HG02884 (cell line): ENCODE measurements at regions not wholly inside any gene's neighbourhood (a gene's known extent, or its start where the extent isn't known, plus 50 kb on each side); places are given as distances from the start of the nearest gene placed in this dataset.

Experiments
- ATAC-seq: cut with Tn5 transposase; IDR thresholded peaks from one replicate; pipeline ENCODE4 v1.9.1; 2021; ENCODE audit warnings: mild to moderate bottlenecking, moderate library complexity; ENCODE audit not compliant: unreplicated experiment

DNA sequence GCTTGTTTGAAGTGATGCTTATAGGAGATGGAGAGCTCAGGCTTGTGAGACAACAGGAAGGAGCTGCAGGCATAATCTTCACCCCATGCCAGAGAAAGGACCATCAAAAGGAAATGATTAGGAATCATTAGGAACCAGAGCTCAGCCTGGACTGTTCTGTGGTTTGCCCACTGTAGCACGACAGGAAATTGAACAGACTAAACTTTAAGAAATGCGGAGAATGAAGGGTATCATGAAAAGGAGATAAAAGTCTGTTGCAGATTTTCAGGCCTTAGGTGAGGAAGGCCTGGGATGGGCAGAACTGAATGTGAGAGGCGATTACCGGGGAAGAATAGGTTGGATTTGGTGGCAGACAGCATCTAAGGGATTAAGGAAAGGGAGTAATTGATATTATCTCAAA is 292.0 kb upstream of the PLXNA2 start:
- ATAC-seq, result no peak

DNA sequence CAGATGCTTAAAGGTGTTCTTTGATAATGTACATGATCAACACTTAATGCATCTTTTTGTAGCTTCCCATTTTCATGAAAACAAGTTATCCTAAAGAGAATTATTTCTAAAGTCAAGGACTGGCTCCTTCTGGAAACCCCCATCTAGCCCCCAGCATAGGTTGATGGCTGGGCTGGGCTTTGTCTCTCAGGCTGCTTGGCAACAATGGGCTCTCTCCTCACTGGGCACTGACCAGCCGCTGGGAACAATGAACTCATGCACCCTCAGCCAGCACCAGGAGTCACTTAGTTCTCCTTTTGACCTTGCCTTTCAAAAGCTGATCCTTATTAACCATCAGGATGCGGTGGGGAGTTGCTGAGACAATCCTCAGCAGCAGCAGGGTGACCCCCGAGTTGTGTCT is 293.0 kb upstream of the PLXNA2 start:
- no peak for ATAC-seq

DNA sequence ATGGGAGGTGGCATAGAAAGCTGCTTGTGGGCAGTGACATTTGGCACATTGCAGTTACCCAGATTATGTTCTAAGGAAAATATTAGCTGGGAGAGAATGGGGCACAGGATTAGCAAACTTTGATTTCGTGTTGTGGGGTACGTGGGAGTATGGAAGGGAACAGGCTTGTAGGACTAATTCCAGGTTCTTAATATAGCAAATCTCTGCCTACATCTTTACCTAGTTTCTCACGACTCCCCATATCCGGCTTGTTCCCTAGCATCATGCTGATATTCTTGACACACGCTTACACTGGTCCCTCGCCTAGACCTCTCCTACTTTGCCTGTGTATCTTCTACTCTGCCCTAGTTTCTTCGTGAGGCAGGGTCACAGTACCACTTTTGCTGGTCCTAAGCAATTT is 293.9 kb upstream of the PLXNA2 start:
- ATAC-seq, result no peak

DNA sequence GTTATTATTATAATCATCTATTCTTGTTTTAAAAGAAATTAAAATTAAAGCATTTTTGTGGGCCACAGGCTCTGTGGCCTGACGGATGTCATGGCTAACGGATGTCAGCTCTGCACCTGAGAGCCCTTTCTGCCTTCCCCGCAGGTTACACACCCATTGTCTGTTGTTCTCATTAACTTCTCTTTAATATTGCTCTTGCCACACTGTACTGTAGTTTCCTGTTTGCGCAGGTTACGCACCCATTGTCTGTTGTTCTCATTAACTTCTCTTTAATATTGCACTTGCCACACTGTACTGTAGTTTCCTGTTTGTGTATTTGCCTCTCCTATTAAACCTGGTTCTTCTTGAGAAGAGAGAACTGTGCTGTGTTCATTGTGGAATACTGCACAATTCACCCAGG is 294.4 kb upstream of the PLXNA2 start:
- ATAC-seq, result no peak

DNA sequence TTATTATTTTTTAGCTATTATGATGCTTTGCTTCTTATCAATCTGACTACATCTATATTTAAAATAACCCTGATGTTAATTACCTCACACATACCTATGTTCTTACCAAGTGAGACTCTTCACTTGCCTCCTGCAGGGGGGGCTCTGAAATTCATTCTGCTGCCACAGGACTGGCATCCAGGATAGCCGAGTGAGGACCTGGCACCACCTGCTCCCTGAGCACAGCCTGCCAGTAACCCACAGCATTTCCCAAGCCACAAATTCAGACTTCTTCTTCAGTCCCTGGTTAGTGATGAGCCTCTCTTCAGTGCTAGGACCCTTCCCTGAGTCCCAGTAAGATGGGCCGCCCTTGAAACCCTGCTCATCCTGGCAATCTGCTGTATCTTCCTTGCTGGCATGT is 296.5 kb upstream of the PLXNA2 start:
- no peak for ATAC-seq

DNA sequence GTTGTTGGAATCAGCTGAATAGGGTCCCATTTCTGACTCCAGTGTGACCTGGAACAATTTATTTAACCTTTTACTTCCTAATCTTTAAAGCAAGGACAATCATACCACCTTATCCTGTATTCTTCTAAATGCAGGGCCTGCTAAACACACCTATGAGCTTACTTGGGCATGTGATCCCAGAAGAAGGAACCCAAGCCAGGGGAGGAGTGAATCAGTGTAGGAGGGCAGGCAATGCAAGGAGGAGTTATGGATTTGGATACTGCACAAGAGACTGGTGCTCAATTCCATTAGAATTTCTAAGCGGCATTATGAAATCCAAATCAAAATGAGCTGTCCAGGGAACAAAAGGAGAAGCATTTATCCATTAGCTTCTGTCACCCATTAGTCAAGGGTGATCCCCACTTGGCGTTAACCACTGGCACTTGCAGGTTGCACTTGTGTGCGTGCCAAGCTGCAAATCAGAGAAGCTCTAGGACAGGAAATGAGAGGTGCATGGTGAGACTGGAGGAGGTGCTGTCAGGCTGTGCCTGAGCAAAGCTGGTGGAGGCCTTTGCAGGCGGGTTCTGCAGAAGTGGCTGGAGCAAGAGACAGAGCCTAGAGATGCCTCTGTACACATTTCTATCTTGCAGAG is 297.2 kb upstream of the PLXNA2 start:
- no peak for ATAC-seq

DNA sequence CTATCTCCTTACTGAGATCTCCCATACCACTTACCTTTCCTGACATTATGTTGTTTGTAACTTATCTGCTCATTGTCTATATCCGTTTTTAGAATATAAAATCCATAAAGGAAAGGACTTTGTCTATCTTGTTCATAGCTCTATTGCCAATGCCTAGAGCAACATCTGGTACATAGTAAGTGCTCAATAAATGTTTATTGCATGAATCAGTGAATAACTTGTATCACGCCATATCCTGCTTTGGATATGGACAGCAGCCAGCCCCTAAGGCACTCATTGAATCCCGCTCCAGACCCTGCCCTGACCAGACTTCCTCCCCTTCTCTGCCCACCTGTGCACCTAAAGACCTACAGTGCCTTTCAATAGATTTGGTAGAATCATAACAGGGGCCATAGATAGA is 298.1 kb upstream of the PLXNA2 start:
- ATAC-seq, result no peak

DNA sequence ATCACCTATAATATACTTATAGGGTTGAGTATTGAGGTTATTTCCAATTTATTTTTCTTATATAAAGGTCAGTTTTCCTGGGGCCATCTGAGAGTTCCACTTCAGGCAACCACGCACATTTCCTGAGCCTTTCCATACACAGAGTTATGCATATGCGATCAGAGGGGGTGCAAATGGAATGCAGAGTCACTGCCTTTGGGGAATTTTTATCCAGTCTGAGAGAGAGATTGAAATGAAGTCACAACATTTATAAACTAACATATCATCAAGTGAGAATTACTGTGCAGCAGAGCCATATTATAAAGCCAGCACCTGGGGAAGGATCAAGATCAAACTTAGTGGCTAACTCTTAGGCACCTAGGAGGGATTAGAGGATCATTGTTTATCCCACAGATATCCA is 299.9 kb upstream of the PLXNA2 start:
- ATAC-seq, result no peak

DNA sequence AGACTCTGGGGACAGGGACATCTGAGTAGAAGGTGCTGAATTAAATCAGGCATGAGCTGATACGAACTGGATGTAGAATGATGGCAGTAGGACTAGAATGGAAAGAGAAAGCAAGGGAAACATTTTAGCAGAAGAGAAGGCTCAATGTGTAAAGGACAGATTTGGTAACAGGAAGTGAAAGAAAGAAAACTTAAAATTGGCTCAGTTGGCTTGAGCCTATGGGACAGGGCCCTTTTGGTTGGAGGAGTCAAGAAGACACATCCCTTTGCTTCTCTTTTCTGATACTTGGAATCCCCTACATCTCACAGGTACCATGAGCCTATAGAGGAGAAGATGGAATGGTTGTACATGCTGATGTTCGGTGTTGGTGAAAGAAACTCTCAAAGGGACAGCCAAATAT is 300.6 kb upstream of the PLXNA2 start:
- ATAC-seq, result no peak

DNA sequence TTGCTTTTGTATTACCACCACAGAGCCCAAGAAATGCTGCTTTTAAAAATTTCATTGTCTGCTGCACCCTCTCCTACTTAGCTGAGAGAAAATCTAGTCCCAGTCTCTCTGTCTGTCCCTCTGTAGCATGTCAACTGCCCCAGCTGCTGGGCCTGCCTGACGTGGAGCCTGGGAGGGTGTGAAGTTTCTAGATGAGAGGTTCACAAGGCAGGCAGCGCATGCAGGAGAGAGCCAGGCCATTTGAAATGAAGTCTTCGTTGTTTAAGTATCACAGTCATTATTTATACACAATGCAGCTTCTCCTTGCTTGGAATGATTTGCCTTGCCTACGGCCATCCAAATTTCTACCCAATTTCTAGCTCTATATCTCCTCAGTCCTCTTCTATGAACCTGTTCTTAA is 306.8 kb upstream of the PLXNA2 start:
- ATAC-seq, result no peak

DNA sequence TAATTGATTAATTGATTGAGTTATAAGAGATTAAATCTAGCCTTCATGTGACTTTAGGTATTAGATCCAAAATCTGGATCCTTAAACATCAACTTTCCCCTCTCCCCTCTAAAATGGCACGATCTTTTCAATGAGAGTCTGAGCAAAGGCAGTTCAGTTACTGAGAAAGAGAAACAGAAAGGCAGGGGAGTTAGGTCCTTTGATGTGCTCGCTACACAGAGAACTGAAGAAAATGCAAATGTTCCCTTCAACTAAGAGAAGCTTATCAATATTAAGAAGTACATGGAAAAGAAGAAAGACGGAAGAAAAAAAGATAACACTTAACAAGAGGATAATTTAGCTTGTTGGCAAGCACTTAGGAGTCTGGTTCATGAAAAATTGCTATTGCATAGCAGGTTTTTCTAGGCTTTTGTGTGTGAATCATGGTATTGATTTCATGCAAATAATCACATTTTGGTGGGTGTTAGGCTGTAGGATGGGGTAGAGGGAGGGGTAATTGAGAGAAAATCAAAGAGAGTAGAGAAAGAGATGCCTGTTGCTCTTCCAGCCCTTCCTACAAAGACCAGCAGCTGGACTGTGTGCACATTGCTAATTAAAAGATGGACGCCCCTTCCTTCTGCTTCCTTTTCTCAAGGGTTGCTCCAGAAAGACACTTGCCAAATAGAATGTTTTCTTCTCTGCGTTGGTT is 307.6 kb upstream of the PLXNA2 start:
- ATAC-seq, result no peak

DNA sequence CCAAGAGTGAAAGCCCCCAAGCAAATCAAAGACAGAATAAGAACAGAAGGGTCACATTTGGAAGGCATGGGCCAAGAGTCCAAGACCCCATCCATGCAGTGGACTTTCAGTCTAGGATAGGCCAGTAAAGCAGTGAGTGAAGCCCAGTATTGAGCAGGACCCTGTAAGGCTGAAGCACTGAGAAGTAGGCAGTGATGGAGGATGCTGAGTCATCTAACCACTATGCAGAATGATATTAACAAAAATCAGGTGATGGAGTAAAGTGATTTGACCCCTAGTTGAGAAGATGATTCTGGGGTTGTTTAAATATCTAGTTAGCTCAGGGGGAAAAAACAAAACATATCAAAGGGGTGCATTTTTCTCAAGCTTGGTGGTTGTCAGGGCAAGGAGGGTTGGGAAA is 308.7 kb upstream of the PLXNA2 start:
- no peak for ATAC-seq

DNA sequence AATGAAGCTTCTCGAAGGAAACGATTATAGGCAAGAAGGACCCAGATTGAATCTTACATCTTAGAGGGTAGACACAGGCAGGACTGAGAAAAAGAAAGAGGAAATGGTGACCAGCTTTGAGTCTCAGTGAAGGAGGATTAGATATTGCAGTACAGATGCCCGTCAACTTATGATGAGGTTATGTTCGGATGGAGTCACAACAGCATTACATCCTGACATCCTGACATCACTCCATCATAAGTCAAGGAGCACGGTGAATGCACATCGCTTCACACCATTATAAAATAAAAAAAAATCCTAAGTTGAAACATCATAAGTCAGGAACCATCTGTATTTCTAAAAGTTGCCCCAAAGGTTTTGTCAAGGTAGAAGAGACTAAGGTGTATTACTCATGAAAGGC is 312.3 kb upstream of the PLXNA2 start:
- no peak for ATAC-seq

DNA sequence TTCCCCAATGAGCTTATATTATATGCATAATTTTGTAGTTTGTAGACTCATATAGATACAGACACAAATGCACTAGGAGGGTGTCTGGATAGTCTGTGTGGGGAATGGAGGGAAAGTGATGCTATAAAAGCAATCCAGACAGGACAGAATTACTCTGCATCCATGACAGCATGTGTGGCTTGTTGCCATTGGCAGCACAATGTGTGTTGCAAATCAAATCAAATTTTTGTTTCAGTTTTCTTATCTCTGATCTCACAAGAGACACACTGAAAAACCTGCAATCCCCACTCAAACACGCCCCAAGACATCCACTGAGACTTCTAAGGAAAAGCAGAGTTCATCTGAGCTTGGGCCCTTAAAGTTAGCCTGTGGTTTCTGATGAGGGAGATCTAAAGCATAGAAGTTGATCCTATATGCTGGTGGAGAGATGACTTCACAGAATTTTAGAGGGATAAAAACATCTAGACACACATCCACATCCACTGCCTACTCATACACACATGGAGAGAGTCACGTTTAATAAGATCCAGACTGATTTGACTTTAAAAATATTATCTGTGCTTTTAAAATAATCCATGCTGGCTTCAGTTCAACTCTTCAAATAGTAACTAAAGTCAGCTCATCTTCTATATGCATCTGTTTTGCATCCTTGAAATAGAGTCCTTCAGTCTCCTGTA is 313.0 kb upstream of the PLXNA2 start:
- no peak for ATAC-seq

DNA sequence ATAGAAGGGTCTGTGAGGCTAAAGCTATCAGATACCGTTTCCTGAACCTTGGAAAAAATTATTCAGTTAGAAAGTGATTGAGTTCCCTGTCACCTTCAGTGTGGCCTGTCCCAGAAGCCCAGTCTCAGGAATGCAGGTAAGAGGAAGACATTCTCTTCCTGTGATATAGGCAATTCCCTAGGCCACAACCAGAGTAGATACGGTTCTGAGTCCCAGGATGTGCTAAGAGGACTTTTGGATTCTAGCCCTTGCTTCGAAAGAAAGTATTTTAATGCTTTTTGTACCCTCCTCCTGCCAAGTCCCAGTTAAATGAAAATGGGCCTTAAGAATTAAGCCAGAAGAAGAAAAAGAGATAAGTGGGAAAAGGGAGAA is 313.5 kb upstream of the PLXNA2 start:
- no peak for ATAC-seq

DNA sequence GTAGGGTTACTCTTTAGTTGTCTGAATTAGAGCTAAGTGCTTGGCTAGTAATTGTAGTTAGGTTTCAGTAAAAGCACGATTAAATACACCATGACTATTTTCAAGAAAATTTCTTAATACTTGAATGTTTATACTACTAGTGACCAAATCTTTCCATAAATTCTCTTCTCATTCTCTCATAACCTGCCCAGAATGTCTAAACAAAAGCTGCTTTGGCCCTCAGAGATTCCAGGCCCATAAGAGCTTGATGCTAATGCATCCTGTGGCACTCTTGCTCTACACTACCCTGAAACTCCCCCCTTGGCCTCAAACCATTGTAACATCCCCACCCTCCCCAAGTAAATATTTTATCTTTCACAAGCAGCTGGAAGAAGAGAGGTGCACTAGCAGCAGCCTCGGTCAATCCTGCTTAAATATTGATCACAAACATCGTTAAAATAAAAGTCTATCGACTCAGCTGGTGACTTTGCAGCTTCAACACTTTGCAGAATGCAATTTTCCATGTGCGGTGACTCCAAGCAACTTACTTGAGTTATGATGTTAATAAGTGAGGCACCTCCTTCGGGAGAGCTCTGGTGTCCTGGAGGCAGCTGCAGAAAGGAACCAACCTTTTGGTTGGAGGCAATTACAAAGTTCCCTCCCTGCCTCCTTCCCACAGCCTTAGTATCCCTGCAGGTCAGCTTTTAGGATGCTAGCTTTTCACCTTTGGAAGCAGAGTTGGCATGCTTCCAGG is 315.6 kb upstream of the PLXNA2 start:
- no peak for ATAC-seq

DNA sequence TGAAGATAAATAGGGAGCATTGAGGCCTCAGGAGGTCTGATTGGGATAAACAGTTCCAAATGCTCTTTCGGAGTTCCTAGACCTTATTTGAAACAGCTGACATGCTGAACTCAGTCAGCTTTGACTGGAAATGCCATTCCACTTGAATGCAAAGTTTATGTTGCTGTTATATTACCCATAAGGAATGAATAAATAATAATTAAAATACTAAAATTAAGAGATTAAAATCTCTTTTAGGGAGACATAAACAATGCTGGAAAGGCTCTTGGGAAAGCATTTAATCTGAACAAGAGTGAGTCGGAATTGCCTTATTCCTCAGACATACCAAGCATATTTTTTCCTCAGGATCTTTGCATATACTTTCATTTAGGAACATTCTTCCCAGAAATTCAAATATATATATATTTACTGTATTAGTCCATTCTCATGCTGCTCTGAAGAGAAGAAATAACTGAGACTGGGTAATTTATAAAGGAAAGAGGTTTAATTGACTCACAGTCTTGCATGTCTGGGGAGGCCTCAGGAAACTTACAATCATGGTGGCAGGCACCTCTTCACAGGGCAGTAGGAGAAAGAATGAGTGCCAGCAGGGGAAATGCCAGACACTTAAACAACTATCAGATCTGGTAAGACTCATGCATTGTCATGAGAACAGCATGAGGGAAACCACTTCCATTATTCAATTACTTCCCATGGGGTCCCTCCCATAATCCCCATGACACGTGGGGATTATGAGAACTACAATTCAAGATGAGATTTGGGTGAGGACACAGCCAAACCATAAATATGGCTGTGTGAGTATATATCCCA is 318.2 kb upstream of the PLXNA2 start:
- no peak for ATAC-seq

DNA sequence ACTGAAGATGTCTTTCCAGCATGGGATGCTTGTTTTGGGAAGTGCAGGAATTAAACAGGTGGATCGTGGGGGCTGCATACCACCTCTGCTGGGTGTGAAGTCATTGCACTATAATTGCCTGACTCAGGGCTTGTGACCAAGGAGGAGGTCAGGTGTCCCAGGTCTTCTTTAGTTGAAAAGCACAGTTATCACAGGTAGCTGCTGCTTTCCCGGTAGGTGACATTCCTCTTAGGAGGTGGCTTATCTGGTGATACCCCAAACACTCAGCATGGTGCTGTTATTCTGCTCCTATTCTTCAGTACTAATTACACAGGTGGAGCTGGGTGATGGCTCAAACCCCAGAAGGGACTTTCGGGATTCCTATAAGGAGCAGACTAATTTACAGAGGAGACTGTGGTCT is 320.3 kb upstream of the PLXNA2 start:
- ATAC-seq, result no peak

DNA sequence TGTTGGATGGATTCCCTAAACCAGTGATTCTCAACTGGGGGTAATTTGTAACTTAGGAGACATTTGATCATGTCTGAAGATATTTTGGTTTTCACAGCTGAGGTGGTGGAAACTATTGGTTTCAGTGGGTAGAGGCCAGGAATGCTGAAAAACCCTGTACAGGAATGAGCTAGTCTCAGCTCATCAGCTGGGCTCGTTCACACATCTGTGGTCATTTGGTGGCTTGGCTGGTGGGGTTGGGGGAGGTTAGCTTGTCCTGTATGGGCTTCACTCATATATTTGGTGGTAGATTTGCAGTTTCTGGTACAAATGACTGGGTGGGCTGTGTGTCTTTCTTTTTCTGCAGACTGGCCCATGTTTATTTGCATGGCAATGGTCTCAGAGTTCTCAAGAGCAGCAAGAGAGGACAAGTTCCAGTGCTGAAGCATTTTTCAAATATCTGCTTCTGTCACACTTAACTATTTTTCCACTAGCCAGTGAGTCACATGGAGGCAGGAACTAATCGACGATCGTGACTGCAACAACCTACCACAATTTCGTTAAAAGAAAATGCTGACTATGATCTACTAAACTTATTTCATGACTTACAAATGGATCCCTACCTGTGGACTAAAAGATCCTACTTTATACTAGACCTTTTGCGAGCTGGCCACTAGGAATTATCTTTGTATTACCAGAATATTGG is 321.7 kb upstream of the PLXNA2 start:
- ATAC-seq, result no peak

DNA sequence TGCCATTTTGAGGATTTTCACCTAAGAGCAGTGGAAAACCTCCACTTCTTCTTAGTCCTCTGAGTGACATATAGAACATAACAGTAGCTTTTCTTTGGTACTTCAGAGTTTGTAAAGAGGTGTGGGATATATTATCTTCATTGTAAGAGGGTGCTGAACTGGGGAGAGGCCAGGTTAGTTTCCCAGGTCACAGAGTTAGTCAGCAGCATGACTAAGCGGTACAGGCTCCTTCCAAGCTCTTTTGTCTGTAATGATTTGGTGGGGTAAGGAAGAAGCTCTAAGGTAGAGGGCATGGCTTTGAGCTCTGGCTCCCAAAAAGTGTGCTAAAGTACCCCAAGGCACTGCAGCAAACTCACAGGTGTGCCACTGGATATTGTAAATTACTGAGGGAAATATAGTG is 325.0 kb upstream of the PLXNA2 start:
- ATAC-seq, result no peak
